ENCODE measurements at regions not wholly inside any gene's neighbourhood (a gene's known extent, or its start where the extent isn't known, plus 50 kb on each side); places are given as distances from the start of the nearest gene placed in this dataset.

DNA sequence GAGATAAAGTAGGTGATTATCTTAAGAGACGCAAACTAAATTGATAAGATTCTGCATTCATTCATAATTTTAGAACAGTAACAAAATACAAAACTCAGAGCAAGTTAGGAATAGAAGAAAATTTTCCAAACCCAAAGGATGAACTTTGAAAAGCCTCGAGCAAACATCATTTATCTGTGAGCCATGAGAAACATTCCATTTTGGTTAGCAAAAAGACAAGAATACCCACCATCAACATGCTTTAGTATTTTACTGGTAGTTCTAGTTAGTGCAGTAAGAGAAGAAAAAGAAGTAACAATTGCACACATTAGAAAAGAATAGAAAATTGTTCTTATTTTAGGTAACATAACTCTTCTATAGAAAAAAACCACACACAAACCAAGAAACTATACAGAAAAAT is 291.3 kb upstream of the TCF4 start:
- no peaks in the 10 kb centered on the region for H3K23me2 ChIP-seq (ENCODE audit: low read depth, low read length)
- H3K79me2 ChIP-seq (ENCODE audit: control insufficient read depth in 1 of 2, insufficient read depth in 2 of 2, low read length in 2 of 2), result no peaks in the 10 kb centered on the region
- H2AFZ ChIP-seq (ENCODE audit: low read length), result no peak overlapping the region
- no peak overlapping the region for H4K5ac ChIP-seq (ENCODE audit: insufficient read length, low read depth, low read length)
- H3K4me1 ChIP-seq (replicated peaks in 1 of 4; ENCODE audit: control insufficient read depth in 3 of 4, insufficient read depth in 4 of 4, low read length in 3 of 4), result peaks cover 0 to 4% (median 0%) of the 10 kb centered on the region in 4 experiments; a peak in 2 of 7 replicates
- no peak for FAIRE-seq
- no peak overlapping the region for H3K23ac ChIP-seq (ENCODE audit: insufficient read length)
- H3K14ac ChIP-seq (ENCODE audit: insufficient read length), result no peak overlapping the region
- no peak overlapping the region for H4K8ac ChIP-seq (ENCODE audit: extremely low read depth, insufficient read depth, low read length)
- H3K79me1 ChIP-seq (ENCODE audit: low read depth, low read length), result no peaks in the 10 kb centered on the region
- ChIA-PET CTCF (ENCODE audit: partially characterized antibody) (no interaction called here), POLR2A (ENCODE audit: partially characterized antibody) (no interaction called here)
- TF ChIP-seq GABPA (IDR thresholded peaks at IDR 0.05; ENCODE audit: borderline replicate concordance, insufficient read depth, low read length) (no peak), HDAC2 (IDR thresholded peaks at IDR 0.05; ENCODE audit: borderline replicate concordance in 1 of 2, low read depth in 2 of 2, low read length in 2 of 2) (no peak), PHF8 (conservative IDR thresholded peaks at IDR 0.05; ENCODE audit: low read depth, low read length) (no peak), CHD2 (IDR thresholded peaks at IDR 0.05; ENCODE audit: low read length) (no peak), CTBP2 (IDR thresholded peaks at IDR 0.05; ENCODE audit: borderline replicate concordance, insufficient read depth, insufficient read length, low read length) (no peak), FOSL1 (IDR thresholded peaks at IDR 0.05; ENCODE audit: insufficient read depth, low read depth, low read length) (no peak)
- TF ChIP-seq, protein P1, sequence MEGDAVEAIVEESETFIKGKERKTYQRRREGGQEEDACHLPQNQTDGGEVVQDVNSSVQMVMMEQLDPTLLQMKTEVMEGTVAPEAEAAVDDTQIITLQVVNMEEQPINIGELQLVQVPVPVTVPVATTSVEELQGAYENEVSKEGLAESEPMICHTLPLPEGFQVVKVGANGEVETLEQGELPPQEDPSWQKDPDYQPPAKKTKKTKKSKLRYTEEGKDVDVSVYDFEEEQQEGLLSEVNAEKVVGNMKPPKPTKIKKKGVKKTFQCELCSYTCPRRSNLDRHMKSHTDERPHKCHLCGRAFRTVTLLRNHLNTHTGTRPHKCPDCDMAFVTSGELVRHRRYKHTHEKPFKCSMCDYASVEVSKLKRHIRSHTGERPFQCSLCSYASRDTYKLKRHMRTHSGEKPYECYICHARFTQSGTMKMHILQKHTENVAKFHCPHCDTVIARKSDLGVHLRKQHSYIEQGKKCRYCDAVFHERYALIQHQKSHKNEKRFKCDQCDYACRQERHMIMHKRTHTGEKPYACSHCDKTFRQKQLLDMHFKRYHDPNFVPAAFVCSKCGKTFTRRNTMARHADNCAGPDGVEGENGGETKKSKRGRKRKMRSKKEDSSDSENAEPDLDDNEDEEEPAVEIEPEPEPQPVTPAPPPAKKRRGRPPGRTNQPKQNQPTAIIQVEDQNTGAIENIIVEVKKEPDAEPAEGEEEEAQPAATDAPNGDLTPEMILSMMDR (IDR thresholded peaks at IDR 0.05; ENCODE audit: control extremely low read depth in 1 of 3, insufficient read depth in 1 of 3, low read depth in 1 of 3, low read length in 3 of 3), result no peak
- TF ChIP-seq, protein P2, sequence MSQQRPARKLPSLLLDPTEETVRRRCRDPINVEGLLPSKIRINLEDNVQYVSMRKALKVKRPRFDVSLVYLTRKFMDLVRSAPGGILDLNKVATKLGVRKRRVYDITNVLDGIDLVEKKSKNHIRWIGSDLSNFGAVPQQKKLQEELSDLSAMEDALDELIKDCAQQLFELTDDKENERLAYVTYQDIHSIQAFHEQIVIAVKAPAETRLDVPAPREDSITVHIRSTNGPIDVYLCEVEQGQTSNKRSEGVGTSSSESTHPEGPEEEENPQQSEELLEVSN (IDR thresholded peaks at IDR 0.05), result no peak
- no peak overlapping the region for H3K4me2 ChIP-seq (ENCODE audit: insufficient read depth in 1 of 2, low read depth in 2 of 2, low read length in 2 of 2)
- no peak for DNase-seq (ENCODE audit: low read depth in 1 of 2, low spot score in 2 of 2)
- no peak overlapping the region for H2BK20ac ChIP-seq (ENCODE audit: low read length)
- no peak overlapping the region for H3K4me3 ChIP-seq (ENCODE audit: extremely low read depth in 1 of 4, insufficient read depth in 2 of 4, low read depth in 3 of 4, low read length in 4 of 4)
- WGBS, 2 experiments (ENCODE audit: extremely low coverage in 1 of 2, insufficient coverage in 1 of 2, insufficient read length in 1 of 2, insufficient replicate concordance in 2 of 2, low coverage in 1 of 2, low lambda C conversion rate in 2 of 2, missing lambda C conversion rate in 1 of 2), result 88% methylated on average over 2 of the region's 2 CpGs; no CpG with 5 or more reads in 1 of the 2 experiments
- H2BK120ac ChIP-seq (replicated peaks; ENCODE audit: low read depth, low read length), result no peak overlapping the region
- no peak overlapping the region for H3K9ac ChIP-seq (replicated peaks in 1 of 4; ENCODE audit: extremely low read depth in 1 of 4, low read depth in 3 of 4, low read length in 3 of 4)
- no peaks in the 10 kb centered on the region for H3K27me3 ChIP-seq (replicated peaks in 1 of 4; ENCODE audit: control insufficient read depth in 3 of 4, extremely low read depth in 1 of 4, insufficient read depth in 3 of 4, low read length in 3 of 4)
- H3K36me3 ChIP-seq (ENCODE audit: control insufficient read depth in 2 of 4, insufficient read depth in 4 of 4, low read length in 3 of 4), result no peaks in the 10 kb centered on the region
- H4K91ac ChIP-seq (replicated peaks; ENCODE audit: insufficient read length, low read length), result no peak overlapping the region
- no peak overlapping the region for H2AK5ac ChIP-seq (ENCODE audit: low read depth, low read length)
- no peaks in the 10 kb centered on the region for H4K20me1 ChIP-seq (replicated peaks in 1 of 2; ENCODE audit: control insufficient read depth in 1 of 2, insufficient read depth in 2 of 2, low read length in 2 of 2)
- no peak overlapping the region for H2BK5ac ChIP-seq (ENCODE audit: low read depth, low read length)
- H3K4ac ChIP-seq (replicated peaks; ENCODE audit: insufficient read length, low read depth, low read length), result no peak overlapping the region
- H2BK12ac ChIP-seq (ENCODE audit: low read depth, low read length), result no peak overlapping the region
- no peak overlapping the region for H3K18ac ChIP-seq (ENCODE audit: extremely low read depth, low read length)
- H2BK15ac ChIP-seq (ENCODE audit: low read length), result no peak overlapping the region
- H3K27ac ChIP-seq (ENCODE audit: low read depth, low read length), result no peak overlapping the region
- H3K9me3 ChIP-seq (ENCODE audit: insufficient read depth in 2 of 2, low read depth in 1 of 2, low read length in 1 of 2), result no peaks in the 10 kb centered on the region
- no peak overlapping the region for H3K56ac ChIP-seq (replicated peaks; ENCODE audit: insufficient read length, low read depth, low read length)

Data from H1 (cell line).